ENCODE measurements at regions not wholly inside any gene's neighbourhood (a gene's known extent, or its start where the extent isn't known, plus 50 kb on each side); places are given as distances from the start of the nearest gene placed in this dataset.

- TF ChIP-seq, protein P1, sequence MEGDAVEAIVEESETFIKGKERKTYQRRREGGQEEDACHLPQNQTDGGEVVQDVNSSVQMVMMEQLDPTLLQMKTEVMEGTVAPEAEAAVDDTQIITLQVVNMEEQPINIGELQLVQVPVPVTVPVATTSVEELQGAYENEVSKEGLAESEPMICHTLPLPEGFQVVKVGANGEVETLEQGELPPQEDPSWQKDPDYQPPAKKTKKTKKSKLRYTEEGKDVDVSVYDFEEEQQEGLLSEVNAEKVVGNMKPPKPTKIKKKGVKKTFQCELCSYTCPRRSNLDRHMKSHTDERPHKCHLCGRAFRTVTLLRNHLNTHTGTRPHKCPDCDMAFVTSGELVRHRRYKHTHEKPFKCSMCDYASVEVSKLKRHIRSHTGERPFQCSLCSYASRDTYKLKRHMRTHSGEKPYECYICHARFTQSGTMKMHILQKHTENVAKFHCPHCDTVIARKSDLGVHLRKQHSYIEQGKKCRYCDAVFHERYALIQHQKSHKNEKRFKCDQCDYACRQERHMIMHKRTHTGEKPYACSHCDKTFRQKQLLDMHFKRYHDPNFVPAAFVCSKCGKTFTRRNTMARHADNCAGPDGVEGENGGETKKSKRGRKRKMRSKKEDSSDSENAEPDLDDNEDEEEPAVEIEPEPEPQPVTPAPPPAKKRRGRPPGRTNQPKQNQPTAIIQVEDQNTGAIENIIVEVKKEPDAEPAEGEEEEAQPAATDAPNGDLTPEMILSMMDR (IDR thresholded peaks at IDR 0.05) = no peak
- no peak for TF ChIP-seq POLR2A (IDR thresholded peaks at IDR 0.05)
Measured at GRCh38 chr13:80529734-80530133, 188.8 kb upstream of the SPRY2 start.

Data from gastroesophageal sphincter (tissue), 3 donors.